Keratinocyte (primary cell): ENCODE measurements at regions not wholly inside any gene's neighbourhood (a gene's known extent, or its start where the extent isn't known, plus 50 kb on each side); places are given as distances from the start of the nearest gene placed in this dataset.

Source experiments
- EZH2 ChIP-seq: IDR thresholded peaks from one replicate; pipeline ENCODE4 v1.6.1; 2012; ENCODE audit warnings: inconsistent platforms, mild to moderate bottlenecking, low read length, moderate library complexity
- TF ChIP-seq, protein P1 (sequence below), 3 experiments: IDR thresholded peaks in 1 of 3; conservative IDR thresholded peaks in 1 of 3; optimal IDR thresholded peaks in 1 of 3; 2 replicates in 2 of 3; 3 replicates in 1 of 3; pipeline versions ENCODE3 to v1.5.1; 2011; ENCODE audit warnings: low read length in 3 of 3, mild to moderate bottlenecking in 3 of 3, moderate library complexity in 2 of 3, control low read depth in 1 of 3, inconsistent platforms in 1 of 3; ENCODE audit not compliant: insufficient read depth in 2 of 3; ENCODE audit errors: extremely low read depth in 1 of 3

DNA sequence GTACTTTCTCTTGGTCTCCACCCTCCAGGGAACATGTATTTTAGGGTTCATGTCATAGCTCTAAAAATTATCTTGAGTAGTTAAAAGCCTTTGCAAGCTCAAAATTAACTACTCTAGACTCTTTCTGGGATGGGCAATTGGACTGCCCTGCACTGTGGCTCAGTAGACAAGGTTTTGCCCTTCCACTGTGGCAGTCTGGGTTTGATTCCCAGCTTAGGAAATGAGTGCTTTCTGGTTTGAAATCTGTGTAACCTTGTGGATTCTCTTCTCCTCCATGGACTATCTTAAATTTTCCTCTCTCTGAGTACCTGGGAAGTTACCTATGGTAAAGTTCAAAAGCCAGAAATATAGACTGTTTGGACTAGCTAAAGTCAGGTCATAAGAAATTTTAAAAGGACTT, 94.6 kb upstream of the UST start:
- TF ChIP-seq EZH2 = no peak
- TF ChIP-seq, protein P1, sequence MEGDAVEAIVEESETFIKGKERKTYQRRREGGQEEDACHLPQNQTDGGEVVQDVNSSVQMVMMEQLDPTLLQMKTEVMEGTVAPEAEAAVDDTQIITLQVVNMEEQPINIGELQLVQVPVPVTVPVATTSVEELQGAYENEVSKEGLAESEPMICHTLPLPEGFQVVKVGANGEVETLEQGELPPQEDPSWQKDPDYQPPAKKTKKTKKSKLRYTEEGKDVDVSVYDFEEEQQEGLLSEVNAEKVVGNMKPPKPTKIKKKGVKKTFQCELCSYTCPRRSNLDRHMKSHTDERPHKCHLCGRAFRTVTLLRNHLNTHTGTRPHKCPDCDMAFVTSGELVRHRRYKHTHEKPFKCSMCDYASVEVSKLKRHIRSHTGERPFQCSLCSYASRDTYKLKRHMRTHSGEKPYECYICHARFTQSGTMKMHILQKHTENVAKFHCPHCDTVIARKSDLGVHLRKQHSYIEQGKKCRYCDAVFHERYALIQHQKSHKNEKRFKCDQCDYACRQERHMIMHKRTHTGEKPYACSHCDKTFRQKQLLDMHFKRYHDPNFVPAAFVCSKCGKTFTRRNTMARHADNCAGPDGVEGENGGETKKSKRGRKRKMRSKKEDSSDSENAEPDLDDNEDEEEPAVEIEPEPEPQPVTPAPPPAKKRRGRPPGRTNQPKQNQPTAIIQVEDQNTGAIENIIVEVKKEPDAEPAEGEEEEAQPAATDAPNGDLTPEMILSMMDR (optimal IDR thresholded peaks at IDR 0.05 in 1 of 3, IDR thresholded peaks at IDR 0.05 in 1 of 3, conservative IDR thresholded peaks at IDR 0.05 in 1 of 3; ENCODE audit: extremely low read depth in 1 of 3, insufficient read depth in 2 of 3, low read length in 3 of 3) = no peak
